ENCODE measurements at regions not wholly inside any gene's neighbourhood (a gene's known extent, or its start where the extent isn't known, plus 50 kb on each side); places are given as distances from the start of the nearest gene placed in this dataset.
A peak's percentile ranks its signal among the peaks of the same experiment; 100 is the strongest.
"Not testable (repeated sequence)": the region's sequence is repeated elsewhere in the genome, so short reads cannot be mapped to it uniquely, and the experiment has no call there.

DNA sequence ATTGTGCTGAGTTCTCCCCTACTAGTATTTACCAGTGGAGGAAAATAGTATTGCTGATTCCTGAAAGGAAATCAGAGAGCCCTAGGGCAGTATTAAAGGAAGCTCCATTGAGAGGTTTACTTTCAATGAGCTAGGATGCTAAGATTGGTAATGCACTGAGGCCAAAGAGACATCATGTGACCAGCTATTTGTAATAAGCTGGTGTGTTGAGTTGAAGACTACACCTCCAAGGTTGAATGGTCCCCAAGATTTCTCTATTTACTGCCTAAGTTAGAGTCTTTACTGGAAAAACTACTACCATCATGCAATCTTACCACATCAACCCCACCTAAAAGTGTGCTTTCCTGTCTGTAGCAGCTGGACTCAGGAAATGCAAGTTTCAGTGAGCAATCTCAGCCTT, 151.5 kb upstream of the GJE1 start:
- intact Hi-C loops (cut with DNase I): no loop called here
- DNase-seq: no peak

DNA sequence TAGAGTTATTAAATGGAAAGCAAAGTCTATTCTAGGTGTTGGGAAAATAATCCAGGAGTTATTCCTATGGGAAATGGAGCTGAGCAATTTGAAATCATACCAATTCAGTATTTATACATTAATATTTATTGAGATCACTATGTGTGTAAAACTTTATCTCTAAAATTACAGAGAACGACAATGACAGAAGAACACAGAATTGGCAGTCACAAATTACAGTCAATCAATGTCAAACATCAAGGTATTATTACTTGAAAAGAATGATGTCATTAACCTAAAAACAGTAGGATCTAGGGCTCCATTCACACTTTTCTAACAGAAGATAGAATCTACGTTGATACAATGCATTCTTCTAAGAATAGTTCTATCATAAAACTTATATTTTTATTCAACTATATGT, 154.9 kb upstream of the GJE1 start:
- DNase-seq: no peak
- intact Hi-C loops (cut with DNase I): no loop called here

DNA sequence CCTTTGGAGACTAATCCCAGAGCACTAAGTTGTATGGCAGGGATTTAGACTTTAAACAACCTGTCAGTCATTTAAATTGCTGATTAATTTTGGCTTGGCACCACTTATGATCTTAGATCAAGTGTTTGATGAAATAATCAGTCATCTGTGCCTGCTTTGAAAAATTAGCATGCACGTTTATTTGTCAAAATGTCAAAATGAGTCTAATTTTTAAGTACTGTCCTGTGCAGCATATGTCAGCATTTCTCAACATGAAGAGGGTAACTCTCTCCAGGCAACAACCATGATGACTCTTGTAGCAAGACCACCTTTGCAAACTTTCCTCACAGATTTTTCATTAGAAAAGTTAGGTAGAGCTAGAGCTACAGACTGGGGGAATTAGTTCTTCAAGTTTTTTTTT, 155.7 kb upstream of the GJE1 start:
- DNase-seq: no peak
- intact Hi-C loops (cut with DNase I): no loop called here

DNA sequence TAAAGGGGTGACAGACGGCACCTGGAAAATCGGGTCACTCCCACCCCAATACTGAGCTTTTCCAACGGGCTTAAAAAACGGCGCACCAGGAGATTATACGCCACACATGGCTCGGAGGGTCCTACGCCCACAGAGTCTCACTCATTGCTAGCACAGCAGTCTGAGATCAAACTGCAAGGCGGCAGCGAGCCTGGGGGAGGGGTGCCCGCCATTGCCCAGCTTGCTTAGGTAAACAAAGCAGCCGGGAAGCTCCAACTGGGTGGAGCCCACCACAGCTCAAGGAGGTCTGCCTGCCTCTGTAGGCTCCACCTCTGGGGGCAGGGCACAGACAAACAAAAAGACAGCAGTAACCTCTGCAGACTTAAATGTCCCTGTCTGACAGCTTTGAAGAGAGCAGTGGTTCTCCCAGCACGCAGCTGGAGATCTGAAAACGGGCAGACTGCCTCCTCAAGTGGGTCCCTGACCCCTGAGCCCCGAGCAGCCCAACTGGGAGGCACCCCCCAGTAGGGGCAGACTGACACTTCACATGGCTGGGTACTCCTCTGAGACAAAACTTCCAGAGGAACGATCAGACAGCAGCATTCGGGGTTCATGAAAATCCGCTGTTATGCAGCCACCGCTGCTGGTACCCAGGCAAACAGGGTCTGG, 162.8 kb upstream of the GJE1 start:
- DNase-seq; intact Hi-C loops (cut with DNase I): not testable (repeated sequence)

DNA sequence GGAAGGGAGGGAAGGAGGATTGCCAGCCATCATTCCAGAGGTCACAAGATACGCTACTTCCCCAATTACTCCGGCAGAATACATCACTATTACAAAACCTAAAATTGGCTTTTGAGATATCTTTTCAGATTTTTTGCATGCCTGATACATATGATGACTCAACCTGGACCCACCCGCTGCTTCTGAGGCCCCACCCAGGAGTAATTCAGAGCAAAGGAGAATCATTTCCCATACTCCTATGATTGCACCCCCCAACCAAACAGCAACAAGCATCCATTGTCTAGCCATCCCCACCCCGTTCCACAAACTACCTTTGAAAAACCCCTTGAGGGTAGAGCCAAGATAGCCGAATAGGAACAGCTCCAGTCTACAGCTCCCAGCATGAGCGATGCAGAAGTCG, 163.5 kb upstream of the GJE1 start:
- DNase-seq: no peak
- intact Hi-C loops (cut with DNase I): no loop called here

DNA sequence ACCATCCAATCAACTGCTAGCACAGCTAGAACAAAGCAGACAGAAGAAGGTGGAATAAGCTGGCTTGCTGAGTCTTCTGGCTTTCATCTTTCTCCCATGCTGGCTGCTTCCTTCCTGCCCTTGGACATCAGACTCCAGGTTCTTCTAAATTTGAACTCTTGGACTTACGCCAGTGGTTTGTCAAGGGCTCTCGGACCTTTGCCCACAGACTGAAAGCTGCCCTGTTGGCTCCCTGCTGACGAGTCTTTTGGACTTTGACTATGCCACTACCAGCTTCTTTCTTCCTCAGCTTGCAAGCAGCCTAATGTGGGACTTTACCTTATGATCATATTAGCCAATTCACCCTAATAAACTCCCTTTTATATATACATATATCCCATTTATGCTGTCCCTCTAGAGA, 164.1 kb upstream of the GJE1 start:
- DNase-seq: no peak
- intact Hi-C loops (cut with DNase I): no loop called here

DNA sequence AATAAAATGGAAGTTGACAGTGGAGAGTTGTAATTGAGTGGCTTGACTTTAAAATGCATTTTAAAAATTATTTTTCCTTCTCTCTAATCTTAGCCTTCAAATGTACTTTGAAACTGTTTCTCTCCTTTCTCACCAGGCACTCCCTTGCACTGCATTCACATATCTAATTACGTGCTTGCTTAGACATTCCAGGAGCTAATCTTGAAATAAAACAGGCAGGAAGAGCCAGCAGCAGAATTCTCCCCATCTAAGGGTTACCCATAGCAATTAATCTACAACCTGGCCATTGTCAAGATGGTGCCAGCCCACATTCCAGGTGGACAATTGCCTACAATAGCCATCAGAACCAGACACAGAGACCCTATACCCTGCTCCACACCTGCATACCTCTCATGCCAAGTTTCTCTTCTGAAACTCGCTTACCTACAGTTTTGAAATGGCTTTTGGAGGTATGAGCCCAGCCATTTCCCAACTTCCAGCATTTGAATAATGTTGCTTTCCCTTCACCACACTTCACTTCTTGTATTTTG, 167.6 kb upstream of the GJE1 start:
- DNase-seq: no peak
- intact Hi-C loops (cut with DNase I): no loop called here

DNA sequence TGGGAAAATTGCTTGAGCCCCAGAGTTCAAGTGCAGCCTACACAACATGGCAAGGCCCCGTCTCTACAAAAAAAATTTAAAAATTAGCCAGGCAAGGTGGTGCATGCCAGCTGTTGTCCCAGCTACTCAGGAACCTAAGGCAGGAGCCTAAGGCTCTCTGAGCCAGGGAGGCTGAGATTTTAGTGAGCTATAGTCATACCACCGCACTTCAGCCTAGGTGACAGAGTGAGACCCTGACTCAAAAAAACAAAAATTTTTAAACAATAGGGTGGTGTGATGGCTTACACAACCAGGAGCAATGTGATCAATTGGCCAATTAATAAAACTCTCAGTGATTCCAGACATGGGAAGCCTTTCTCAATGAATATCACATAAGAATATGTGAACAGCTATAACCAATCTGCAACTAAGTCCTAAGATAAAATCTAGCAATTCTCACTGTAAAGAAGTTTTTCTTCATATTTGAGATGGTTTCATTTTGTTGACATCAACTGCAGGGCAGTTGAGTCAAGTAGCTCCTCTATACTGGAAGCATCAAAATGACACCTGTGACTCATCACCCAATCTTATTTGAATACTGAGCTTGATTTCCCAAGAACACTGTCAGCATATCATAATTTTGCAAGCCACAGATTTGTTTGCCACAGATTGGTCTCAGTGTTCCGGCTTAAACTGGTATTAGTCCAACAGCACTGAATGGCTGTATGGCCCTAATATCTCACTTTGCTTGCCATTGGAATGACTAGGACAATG, 169.0 kb upstream of the GJE1 start:
- intact Hi-C loops (cut with DNase I): no loop called here
- no peak for DNase-seq

DNA sequence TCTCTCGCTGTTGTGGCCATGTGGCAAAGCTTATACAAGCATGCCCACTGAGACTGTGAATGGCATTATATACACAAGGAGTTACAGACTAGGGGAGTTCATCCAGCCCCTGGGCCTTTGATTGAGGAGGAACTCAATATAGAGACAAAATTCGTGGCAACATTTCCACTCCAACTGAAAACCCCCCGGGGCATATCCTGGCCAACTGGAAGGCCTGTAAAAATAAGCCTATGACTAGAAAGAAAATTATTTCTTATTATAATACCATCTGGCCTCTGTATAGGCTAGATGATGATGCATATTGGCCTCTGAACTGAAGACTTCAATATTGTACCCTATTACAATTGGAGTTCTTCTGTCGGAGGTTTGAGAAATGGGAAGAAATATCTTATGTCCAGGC, 175.5 kb upstream of the GJE1 start:
- intact Hi-C loops (cut with DNase I): no loop called here
- DNase-seq: no peak

DNA sequence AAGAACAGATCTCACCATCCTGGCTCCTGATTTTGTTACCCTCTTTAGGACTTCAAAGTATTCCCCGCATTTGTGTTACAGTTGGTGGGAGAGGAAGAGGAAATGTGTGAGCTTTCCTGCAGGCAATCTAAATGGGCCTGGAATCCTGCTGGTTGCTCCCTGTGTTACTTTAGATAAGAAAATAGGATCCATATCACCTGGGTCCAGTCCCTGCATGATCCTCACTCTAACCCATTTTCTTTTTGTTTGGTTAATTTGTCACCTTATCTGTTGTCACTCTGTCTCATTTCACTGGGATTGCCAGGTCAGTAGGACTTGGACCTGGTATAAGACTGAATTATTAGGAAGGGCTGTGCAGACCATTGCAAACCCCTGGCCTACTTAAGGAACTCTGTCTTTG, 175.9 kb upstream of the GJE1 start:
- intact Hi-C loops (cut with DNase I): no loop called here

DNA sequence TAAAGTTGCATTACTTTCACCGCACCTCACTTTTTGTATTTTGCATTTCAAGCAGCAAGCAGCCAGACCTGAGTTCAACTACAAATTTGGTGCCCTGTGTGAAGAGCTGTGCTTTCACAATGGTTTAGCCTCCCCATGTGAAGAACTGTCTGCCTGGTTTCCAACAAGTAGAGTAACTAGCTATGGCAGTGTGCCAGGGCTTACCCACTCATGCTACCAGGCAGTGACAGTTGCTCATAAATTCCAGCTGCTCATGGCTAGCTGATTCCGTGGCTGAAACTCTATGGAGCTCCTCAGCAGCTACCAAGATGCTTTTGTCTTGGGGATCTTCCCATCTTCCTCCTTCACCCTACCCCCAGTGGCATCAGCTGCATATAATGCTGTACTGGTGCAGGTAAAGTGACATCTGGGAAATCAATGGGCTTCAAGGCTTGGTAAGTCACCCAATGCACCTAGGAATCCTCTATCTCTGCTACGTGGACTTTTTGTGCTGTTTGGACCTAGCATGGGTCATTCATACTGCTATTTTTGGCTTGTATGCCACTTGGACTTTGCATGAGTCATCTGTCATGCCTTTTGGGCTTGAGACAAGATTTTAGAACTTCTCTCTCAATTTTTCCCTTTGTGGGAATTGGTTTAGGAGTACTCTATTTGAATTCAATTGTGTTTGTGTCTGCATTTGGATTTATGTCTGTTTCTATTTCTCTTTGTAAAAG, 176.5 kb upstream of the GJE1 start:
- intact Hi-C loops (cut with DNase I): no loop called here
- DNase-seq: peak in 1 of 42 donors; percentile 2

More for the DNA sequence above, 175.9 kb upstream of the GJE1 start:
- DNase-seq: no peak

DNA sequence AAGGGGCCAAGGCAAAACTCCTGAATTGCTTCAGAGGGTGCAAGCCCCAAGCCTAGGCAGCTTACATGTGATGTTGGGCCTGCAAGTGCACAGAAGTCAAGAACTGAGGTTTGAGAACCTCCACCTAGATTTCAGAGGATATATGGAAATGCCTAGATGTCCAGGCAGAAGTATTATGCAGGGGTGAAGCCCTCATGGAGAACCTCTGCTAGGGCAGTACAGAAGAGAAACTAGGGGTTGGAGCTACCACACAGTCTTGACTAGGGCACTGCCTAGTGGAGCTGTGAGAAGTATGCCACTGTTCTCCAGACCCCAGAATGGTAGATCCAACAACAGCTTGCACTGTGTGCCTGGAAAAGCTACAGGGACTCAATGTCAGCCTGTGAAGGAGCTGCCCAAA, 179.7 kb upstream of the GJE1 start:
- intact Hi-C loops (cut with DNase I): no loop called here
- no peak for DNase-seq

DNA sequence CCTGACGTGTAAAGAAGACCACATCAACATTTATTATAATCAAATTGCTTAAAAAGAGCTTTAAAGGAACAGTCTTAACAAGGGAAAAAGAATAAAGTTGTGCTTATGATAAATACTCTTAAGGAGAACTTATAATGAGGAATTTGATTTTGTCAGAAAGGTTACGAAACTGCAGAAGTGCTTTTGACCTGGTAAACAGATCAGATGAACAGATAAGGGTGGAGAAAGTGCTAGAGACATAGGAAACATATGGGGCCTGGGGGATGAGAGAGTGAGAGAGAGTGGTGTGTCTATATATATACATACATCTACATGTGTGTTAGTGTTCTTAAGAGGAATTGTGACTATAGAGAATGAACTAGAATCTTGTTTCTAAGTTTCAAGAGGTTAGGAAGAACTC, 186.2 kb upstream of the GJE1 start:
- intact Hi-C loops (cut with DNase I): no loop called here
- DNase-seq: no peak

DNA sequence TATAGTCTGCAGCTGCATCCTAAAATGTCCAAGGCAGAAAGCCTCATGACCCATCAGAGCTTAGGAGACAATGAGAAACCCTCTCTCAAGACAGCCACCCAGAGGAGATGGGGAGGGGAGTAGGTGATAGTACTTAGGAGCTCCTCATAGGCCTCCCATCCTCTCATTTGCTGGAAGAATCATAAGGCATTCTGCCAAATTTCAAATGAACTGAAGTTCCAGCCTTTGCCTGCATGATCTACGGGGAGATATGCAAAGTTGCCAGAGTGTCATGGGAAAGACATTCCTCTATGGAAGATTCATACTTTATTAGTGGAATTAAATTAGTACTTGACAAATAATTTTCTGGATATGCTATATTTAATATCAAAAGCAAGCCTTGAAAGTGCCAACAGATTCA, 194.1 kb upstream of the GJE1 start:
- intact Hi-C loops (cut with DNase I): no loop called here
- DNase-seq: no peak

DNA sequence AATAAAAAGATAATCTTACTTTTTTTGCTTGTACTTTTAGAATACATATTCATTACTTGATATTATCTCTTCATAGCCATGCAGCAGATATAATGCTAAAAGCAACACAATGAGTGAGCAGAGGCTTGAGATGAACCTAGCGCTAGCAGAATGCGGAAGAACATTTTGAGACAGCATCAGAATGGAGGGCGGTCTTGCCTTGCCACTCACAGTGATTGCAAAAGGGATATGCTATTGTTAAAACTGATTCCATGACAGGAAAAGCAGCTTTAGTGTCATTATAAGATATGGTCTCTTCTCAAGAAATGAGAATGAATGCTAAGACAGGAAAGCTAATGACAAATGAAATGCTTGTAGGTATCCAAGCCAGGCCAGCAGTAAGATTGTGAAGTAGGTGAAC, 200.0 kb upstream of the GJE1 start:
- DNase-seq: no peak
- intact Hi-C loops (cut with DNase I): no loop called here

DNA sequence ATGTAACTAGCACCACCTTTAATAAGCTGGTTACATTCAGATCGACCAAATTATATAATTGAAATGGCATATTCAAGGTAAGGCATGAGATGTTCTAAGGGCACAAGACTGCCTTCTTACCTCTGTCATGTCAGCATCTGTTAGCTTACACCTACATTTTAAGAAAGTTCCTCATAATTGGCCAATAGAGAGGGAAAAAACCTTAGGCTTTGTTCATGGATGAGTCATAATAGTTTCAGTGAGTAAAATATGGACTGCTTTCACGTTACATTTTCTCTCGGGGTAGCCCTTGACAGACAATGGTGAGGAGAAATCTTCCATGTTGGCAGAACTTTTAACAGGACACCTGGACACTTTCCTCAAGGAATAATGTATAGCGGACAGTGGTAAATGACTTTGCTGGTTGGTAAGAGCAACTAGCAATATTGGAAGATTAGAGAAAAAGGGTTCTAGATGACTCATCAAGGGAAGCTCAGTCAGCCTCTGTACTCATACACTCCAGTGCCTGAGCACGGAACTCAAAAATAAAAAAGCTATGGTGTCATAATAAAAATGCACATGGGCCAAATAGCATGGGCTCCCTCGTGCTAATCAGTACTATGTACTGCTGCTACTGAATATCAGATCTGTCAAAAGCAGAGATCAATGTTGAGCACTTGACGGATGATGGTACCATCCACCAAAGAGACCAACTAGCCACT, 206.4 kb upstream of the GJE1 start:
- DNase-seq; intact Hi-C loops (cut with DNase I): not testable (repeated sequence)

DNA sequence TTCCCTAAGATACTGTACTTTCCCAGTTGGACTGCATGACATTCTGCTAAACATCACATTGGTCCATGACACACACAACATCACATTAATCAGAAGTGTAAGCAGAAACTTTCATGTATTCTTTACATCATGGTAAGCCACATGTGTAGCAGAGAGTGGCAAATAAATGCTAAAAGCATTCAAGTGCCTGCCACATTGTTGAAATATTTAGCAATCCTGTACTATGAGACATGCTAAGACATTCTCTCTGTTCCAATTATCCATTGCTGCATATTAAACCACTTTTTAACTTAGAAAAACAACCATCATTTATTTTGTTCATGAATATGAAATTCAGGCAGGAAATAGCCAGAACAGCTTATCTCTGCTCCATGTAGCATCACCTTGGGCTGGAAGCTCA, 207.7 kb upstream of the GJE1 start:
- no peak for DNase-seq
- intact Hi-C loops (cut with DNase I): no loop called here

DNA sequence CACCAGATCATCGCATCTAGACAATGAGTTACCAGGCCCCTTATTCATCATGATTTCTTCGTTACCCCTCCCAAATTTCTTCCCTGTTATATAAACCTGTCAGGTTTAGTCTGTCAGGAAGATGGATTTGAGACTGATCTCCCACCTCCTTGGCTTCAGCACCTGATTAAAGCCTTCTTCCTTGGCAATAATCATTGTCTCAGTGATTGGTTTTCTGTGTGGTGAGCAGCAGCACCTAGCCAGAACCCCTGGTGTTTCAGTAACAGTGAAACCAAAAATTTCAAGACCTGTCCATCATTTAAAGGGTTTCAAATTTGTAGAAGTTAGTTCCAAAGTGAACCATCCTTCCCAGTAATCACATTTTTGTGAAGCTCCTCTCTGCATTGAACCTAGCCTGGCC, 209.8 kb upstream of the GJE1 start:
- intact Hi-C loops (cut with DNase I): no loop called here
- no peak for DNase-seq

DNA sequence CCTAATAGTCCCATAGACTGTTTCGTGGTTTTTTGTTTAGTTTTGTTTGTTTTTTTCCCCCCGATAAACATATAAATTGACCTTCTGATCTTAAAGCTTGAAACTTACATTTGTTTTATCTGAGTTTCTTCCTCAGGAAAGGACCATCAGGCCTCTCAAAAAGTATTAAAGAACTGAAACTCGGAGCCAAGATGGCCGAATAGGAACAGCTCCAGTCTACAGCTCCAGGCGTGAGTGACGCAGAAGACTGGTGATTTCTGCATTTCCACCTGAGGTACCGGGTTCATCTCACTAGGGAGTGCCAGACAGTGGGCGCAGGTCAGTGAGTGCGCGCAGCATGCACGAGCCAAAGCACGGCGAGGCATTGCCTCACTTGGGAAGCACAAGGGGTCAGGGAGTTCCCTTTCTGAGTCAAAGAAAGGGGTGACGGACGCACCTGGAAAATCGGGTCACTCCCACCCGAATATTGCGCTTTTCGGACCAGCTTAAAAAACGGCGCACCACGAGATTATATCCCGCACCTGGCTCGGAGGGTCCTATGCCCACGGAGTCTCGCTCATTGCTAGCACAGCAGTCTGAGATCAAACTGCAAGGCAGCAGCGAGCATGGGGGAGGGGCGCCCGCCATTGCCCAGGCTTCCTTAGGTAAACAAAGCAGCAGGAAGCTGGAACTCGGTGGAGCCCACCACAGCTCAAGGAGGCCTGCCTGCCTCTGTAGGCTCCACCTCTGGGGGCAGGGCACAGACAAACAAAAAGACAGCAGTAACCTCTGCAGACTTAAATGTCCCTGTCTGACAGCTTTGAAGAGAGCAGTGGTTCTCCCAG, 215.8 kb upstream of the GJE1 start:
- DNase-seq; intact Hi-C loops (cut with DNase I): not testable (repeated sequence)

Data from head of caudate nucleus (tissue), 42 donors.